ENCODE measurements at regions not wholly inside any gene's neighbourhood (a gene's known extent, or its start where the extent isn't known, plus 50 kb on each side); places are given as distances from the start of the nearest gene placed in this dataset.
A peak's percentile ranks its signal among the peaks of the same experiment; 100 is the strongest.

DNA sequence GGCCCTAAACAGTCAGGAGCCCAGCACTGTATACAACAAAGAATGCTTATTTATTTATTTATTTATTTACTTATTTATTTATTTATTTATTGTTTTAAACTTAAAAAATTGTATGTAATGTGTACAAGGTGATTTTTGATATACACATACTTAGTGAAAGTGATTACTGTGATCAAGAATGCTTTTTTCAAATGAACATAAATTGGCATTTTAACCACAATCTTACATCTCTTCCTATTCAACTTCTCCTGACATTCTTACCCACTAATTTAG lies 776.6 kb downstream of the TSN start (continued):
- TF ChIP-seq ZNF394 (tag by site-specific recombination; IDR thresholded peaks at IDR 0.05; ENCODE audit: borderline replicate concordance), result peak; percentile 61; the same call in 1 of the 2 replicates
- peak; percentile 35; the same call in 1 of the 2 replicates for TF ChIP-seq ZNF555 (tag by site-specific recombination; conservative IDR thresholded peaks at IDR 0.05)
- TF ChIP-seq ZNF26 (tag by site-specific recombination; IDR thresholded peaks at IDR 0.05), result no peak

DNA sequence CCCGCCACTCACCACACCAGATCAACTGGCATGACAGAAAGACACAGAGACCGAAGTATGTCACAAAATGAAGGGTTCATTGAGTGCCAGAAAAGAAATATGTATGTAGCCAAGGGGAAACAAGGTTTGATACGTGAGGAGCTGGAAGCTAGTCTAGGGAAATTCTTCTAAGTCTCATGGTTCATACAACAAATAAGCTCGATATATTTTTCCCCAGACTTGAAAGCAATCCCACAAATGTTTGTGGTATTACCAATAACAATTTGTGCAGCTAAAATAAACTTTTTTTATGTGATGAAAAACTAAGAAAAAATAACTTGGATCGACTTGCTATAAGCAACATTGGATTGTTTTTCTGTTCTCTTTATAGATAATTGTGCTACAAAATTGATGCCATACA lies 777.0 kb downstream of the TSN start:
- ChIA-PET POLR2A (interaction anchor here (0.6 kb wide), 1 partner anchor 1953 kb away, joined by 3 read pairs; no protein-coding TSS in a partner anchor), CTCF (interaction anchor here (0.7 kb wide), 1 partner anchor 533 kb away, joined by 3 read pairs; no protein-coding TSS in a partner anchor)
- H3K4me3 ChIP-seq (ENCODE audit: low read depth, low read length), result no peak overlapping the region
- H3K27ac ChIP-seq (ENCODE audit: extremely low read depth, low read depth, low read length), result no peak overlapping the region
- TF ChIP-seq ZNF707 (tag by site-specific recombination; IDR thresholded peaks at IDR 0.05) (no peak), ZNF366 (tag by site-specific recombination; conservative IDR thresholded peaks at IDR 0.05) (no peak), ZNF560 (tag by site-specific recombination; IDR thresholded peaks at IDR 0.05; ENCODE audit: borderline replicate concordance) (no peak), PRDM4 (tag by site-specific recombination; IDR thresholded peaks at IDR 0.05) (no peak), KLF8 (tag by site-specific recombination; IDR thresholded peaks at IDR 0.05) (no peak), ZSCAN16 (tag by site-specific recombination; IDR thresholded peaks at IDR 0.05) (no peak), ZNF354C (tag by site-specific recombination; IDR thresholded peaks at IDR 0.05; ENCODE audit: borderline replicate concordance, low read depth) (no peak), ZNF132 (tag by site-specific recombination; IDR thresholded peaks at IDR 0.05; ENCODE audit: borderline replicate concordance) (no peak), ZNF792 (tag by site-specific recombination; IDR thresholded peaks at IDR 0.05) (no peak), SP2 (tag by site-specific recombination; IDR thresholded peaks at IDR 0.05) (no peak), BCL11A (tag by site-specific recombination; IDR thresholded peaks at IDR 0.05; ENCODE audit: low read depth) (no peak), ZNF148 (tag by site-specific recombination; IDR thresholded peaks at IDR 0.05; ENCODE audit: borderline replicate concordance) (no peak), KLF7 (tag by site-specific recombination; IDR thresholded peaks at IDR 0.05; ENCODE audit: borderline replicate concordance) (no peak), ZEB2 (tag by site-specific recombination; IDR thresholded peaks at IDR 0.05) (no peak), ZXDB (tag by site-specific recombination; IDR thresholded peaks at IDR 0.05) (no peak), ZNF184 (tag by site-specific recombination; IDR thresholded peaks at IDR 0.05) (no peak), ZNF837 (tag by site-specific recombination; IDR thresholded peaks at IDR 0.05) (no peak), MEIS1 (CRISPR knock-in tag; IDR thresholded peaks at IDR 0.05; ENCODE audit: borderline replicate concordance) (no peak)
- TF ChIP-seq, protein P1, sequence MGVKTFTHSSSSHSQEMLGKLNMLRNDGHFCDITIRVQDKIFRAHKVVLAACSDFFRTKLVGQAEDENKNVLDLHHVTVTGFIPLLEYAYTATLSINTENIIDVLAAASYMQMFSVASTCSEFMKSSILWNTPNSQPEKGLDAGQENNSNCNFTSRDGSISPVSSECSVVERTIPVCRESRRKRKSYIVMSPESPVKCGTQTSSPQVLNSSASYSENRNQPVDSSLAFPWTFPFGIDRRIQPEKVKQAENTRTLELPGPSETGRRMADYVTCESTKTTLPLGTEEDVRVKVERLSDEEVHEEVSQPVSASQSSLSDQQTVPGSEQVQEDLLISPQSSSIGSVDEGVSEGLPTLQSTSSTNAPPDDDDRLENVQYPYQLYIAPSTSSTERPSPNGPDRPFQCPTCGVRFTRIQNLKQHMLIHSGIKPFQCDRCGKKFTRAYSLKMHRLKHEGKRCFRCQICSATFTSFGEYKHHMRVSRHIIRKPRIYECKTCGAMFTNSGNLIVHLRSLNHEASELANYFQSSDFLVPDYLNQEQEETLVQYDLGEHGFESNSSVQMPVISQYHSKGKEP (tag by site-specific recombination; IDR thresholded peaks at IDR 0.05), result no peak
- H3K9me3 ChIP-seq (ENCODE audit: control insufficient read depth, insufficient read depth, low read depth, low read length), result no peaks in the 10 kb centered on the region
- no peaks in the 10 kb centered on the region for H3K36me3 ChIP-seq (ENCODE audit: control insufficient read depth in 2 of 2, insufficient read depth in 1 of 2, low read length in 2 of 2)
- no peaks in the 10 kb centered on the region for H3K4me1 ChIP-seq (ENCODE audit: control insufficient read depth, insufficient read depth, low read length)
